Stimulated activated CD8-positive, alpha-beta memory T cell treated with anti-CD3 and anti-CD28 coated beads, Interleukin-2, amount 100 ng/mL, for 48 hours (primary cell): ENCODE measurements at regions not wholly inside any gene's neighbourhood (a gene's known extent, or its start where the extent isn't known, plus 50 kb on each side); places are given as distances from the start of the nearest gene placed in this dataset.

Experiments
- DNase-seq, 2 donors: peaks; one replicate each; pipeline ENCODE4 v3.0.0-alpha.2; 2020; ENCODE audit warnings: low read depth in 2 of 2

- no peak for DNase-seq
Observed at GRCh38 chr17:36661047-36661666, 59.8 kb downstream of the MRM1 start.

DNA sequence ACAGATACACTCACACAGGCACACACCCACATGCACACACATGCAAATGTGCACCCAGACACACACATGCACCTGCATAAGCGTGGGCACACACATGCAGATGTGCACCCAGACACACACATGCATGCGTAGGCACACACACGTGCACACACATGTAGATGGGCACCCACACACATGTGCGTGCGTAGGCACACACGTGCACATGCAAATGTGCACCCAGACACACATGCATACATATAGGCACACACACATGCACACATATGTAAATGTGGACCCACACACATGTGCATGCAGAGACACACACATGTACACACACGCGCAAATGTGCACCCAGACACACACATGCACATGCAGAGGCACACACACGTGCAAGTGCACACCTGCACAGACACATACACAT is 60.3 kb downstream of the MRM1 start:
- no peak for DNase-seq

- DNase-seq, result no peak
Observed at GRCh38 chr17:36665417-36665816, 64.0 kb downstream of the MRM1 start.

GRCh38 chr17:36667922-36668321 is 66.5 kb downstream of the MRM1 start:
- DNase-seq, result no peak

GRCh38 chr17:36668824-36669223 is 67.4 kb downstream of the MRM1 start:
- DNase-seq, result no peak

- no peak for DNase-seq
Observed at GRCh38 chr17:36671144-36671543, 69.8 kb downstream of the MRM1 start.

DNA sequence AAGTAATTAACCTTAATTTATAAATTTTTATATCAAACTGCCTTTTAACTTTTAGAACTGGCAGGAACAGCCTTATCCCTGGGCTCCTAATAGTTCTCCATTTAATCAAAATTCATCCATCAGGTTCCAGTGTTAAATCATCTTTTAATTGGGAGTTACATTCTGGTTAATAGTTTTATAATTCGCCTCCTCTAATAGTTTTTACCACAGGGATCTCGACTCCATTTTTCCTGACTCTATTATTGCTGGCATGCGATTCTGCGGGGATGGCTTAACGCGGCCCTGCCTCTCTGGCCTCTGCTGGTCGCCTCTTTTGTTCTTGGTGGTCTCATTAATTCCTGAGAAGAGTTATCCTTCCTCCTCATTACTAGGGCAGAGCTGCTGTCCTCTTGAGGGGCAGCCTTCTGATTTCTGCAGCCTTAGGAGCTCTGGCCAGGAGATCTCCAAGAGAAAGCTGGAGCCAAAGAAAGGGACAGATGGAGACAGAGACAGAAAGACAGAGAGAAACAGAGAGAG is 71.1 kb downstream of the MRM1 start:
- no peak for DNase-seq

- DNase-seq, result no peak
Observed at GRCh38 chr17:36673068-36673467, 71.7 kb downstream of the MRM1 start.

DNA sequence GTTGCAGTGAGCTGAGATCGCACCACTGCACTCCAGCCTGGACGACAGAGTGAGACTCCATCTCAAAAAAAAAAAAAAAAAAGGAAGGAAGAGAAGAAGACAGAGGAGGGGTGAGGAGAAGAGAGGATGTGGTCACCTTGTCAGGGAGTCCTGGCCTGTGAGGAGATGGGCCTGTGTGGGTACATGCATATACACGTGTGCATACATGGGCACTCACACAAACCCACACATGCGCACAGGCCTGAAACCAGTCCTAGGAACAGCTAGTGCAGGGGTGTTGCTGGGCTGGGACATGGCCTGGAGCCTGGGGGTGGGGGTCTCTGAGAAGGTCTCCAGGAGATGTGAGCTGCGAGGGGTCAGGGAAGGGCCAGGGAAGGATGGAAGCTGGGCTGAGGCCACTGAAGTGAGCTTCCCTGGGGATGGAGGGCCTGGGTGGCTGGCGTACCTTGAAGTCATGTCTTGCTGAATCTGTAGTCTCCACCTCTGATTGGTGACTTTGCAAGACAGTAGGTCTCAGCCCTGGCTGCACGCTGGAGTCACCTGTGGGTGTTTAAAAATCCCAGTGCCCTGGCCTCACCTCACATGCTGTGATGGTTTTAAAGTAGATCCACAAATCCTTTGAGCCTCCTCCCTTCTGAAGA is 72.4 kb downstream of the MRM1 start:
- DNase-seq, result no peak

GRCh38 chr17:36674278-36674650 is 72.9 kb downstream of the MRM1 start:
- DNase-seq, result peak in 1 of 2 donors; percentile 11

DNA sequence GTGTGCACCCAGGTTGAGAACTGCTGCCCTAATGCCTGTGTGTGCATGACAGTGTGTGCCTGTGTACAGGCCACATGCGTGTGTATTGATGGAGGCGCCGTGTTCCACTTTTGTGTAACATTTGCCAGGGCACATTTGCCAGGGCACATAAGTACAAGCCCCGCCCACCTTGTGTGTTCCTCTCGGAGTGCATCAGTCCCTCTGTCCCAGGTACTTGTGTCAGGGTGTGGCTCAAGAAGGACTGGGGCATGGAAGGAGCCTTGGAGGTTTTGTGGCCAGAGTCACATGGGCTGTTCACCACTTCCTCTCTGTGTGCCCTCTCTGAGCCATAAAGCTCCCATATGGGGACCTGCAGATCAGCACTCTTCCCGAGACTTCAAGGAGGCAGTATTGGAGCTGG is 73.9 kb downstream of the MRM1 start:
- DNase-seq, result peak in 1 of 2 donors; percentile 7

DNA sequence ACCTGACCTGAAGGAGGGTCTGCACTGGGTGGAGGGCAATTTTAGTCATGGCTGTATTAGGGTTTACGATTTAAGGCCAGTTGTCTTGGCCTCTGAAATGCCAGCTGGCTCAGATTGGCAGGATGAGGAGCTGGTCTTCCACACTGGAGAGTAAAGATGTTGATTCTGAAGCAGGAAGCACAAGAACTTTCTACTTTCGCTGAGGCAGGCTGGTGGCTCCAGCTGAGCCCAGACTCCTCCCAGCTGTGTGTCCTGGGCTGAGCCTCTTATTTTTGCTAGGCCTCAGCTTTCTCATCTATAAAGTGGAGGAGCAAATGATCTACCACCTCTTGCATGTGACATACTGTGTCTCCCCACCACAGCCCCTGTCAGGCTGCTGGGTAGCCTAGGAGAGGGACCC is 74.4 kb downstream of the MRM1 start:
- DNase-seq, result no peak

DNA sequence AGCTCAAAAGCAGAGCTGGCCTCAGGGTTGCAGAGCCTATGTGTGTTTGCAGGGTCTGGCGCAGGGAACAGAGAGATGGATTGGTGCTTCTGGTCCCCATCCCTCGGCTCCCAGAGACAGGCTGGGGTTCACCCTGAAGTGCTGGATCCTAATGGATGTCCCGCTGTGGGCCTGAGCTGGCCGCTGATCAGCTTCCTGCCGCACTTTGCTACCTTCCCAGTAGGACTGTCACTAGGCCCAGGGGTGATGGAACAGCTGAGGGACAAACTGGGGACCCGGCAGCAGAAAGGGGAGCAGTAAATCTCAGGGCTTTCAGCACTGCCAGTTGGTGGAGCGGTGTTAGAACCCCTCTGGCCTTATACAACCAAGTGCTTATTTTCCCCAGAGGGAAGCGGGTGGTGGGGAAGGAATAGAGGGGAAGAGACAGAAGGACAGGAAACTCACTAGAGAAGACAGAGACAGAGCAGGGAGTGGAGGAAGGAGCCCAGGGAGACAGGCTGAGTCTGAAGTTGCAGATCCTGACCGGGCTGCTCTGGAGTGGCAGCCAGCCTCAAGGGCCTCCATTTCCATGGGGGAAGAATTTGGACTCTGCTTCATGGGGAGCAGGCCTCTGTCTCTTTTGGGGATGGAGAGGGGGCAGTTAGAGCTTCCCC is 78.6 kb downstream of the MRM1 start:
- DNase-seq, result no peak

DNA sequence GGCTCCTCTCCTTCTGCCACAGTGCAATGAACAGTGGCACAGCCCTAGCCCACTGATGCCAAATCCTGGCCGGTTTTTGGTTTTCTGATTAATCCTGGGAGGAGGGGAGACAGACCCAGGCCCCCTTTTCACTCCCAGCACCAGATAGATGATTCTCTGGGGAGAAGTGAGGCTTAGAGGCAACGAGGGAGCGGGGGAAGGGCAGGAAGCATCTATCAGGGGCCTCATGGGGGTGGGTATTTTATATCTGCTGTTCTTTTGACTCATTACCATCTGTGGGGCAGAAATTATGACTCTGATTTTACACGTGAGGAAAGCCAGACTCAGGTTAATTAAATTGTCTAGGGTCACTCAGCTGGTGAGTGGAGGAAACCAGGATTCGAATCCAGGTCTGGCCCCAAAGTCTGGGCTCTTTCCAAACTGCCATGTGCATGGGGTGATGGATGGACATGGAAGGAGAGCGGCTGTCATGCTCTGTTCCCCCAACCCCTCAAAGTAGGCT is 79.4 kb downstream of the MRM1 start:
- no peak for DNase-seq

DNA sequence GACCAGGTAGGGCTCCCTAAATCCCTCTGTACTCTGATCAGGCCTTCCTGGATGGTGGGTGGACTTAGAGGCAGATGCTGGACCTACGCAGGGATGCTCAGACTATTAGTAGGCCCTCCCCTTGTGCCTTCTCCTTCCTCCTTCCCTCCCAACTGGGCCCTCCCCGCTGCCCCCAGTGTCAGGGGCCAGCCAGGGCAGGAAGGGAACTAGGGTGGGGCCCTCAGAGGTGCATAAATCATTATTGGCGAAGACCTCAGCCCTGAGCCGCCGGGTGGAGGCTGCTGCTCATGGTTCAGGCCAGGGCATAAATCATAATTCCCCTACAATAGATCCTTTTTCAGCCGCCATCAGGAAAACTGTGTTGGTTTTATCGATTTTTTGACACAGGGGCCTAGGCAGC is 81.4 kb downstream of the MRM1 start:
- DNase-seq, result no peak

DNA sequence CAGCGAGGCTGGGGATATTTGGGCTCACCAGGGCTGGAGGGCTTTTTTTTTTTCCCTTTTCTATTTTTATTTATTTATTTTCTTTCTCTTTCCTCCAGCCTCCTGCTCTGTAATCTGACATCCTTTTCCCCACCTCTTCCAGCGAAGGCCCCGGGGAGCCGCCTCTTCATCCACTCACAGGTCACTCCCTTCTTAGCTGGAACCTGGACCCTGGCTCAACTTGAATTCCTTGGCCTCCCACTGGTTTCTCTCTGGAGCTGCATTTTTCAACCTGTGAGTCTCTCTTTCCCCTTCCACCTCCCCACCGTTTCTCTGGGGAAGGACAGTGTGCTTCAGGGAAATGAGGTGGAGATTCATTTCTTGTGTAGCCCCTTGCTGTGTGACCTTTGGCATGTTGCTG is 82.0 kb downstream of the MRM1 start:
- DNase-seq, result no peak

- no peak for DNase-seq
Observed at GRCh38 chr17:36684134-36684533, 82.8 kb downstream of the MRM1 start.

- DNase-seq, result no peak
Observed at GRCh38 chr17:36686123-36686669, 84.8 kb downstream of the MRM1 start.

DNA sequence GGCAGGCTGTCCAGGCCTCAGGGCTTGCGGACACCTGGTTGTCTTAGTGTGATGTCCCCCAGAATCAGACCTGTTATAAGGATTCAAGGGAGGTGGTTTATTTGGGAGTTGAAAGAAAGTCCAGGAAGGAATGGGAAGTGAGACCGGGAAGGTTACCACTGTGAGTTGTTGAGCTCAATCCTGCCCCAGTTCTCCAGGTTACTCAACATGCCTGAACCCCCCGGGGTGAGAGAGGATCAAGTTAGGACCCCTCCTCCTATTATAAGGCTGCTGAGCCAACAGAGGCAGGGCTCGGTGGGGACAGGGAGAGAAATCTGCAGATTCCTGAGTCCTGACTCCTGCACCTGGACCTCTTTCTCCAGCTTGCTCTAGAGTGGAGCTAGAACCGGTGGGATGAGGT is 86.4 kb downstream of the MRM1 start:
- no peak for DNase-seq

DNA sequence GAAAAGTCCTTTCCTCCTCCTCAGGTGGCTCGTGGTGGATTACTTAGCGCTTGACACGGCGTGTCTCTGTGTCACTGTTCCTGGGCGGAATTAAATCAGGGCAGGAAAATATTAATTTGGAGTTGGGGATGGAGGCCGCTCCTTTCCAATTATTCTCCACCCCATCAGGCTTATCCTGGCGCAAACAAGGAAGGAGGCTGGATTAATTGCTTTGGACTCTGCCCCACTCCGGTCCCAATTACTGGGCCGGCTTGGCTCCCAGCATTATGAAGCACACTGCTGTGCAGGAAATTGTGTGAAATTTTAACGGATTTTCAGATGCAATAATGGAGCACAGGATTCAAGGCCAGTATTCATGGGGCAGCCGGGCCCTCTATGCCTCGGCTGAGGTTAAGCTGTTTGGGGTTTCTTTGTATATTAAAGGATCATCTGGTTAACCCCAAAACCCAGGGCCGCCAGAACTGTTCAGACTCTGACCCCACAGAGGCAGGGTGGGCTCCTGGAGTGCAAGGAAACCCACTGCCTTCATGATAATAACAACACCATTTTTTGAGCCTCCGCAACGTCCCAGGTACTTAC is 87.8 kb downstream of the MRM1 start:
- DNase-seq, result no peak

- no peak for DNase-seq
Observed at GRCh38 chr17:36690190-36690589, 88.8 kb downstream of the MRM1 start.

DNA sequence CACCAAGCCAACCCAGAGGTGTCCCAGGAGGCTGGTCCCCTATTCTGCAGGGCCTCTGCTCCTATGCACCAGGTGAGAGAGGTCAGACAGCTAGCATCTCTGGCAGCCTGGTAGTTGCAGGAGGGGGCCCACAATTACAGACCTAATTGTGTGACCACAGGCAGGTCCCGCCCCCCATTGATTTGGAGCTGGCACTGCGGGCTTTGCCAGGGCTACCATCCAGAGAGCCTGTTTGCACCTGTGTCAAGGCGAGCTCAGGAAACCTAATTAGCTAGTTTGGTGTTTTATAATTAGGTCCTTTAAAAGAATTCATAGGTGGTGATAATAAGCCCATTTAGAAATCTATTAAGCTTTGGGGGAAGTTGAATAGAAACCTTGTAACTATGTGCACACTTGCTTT is 90.2 kb downstream of the MRM1 start:
- no peak for DNase-seq
